Astrocyte (in vitro differentiated cells and primary cell): ENCODE measurements at regions not wholly inside any gene's neighbourhood (a gene's known extent, or its start where the extent isn't known, plus 50 kb on each side); places are given as distances from the start of the nearest gene placed in this dataset.

Experiments used
- DNase-seq: peaks from one replicate; pipeline ENCODE4 v3.0.0-alpha.2; 2010; ENCODE audit warnings: low read depth
- FAIRE-seq: peaks from 2 replicates; lab custom pipeline; 2011; peaks lifted over from hg19 to GRCh38; lab: Jason Lieb, UNC
- H2AFZ ChIP-seq: 2 replicates; pipeline ENCODE4 v1.6.0; 2012; ENCODE audit warnings: low read depth, low read length, inconsistent platforms
- H3K27ac ChIP-seq: 2 replicates; pipeline ENCODE4 v1.5.1; 2011; ENCODE audit warnings: low read depth, low read length, inconsistent platforms
- H3K27me3 ChIP-seq: 2 replicates; pipeline ENCODE4 v1.6.0; 2011; ENCODE audit warnings: low read length, inconsistent platforms; ENCODE audit not compliant: insufficient read depth
- H3K36me3 ChIP-seq: 2 replicates; pipeline ENCODE4 v1.5.1; 2011; ENCODE audit warnings: low read length, inconsistent platforms; ENCODE audit not compliant: insufficient read depth
- H3K4me1 ChIP-seq: 2 replicates; pipeline ENCODE4 v1.5.1; 2011; ENCODE audit warnings: low read length, inconsistent platforms; ENCODE audit not compliant: insufficient read depth
- H3K4me2 ChIP-seq: 2 replicates; pipeline ENCODE4 v1.6.0; 2012; ENCODE audit warnings: low read length, inconsistent platforms
- H3K4me3 ChIP-seq: 2 replicates; pipeline ENCODE4 v1.5.1; 2011; ENCODE audit warnings: low read depth, mild to moderate bottlenecking, low read length, inconsistent platforms; ENCODE audit not compliant: insufficient read depth
- H3K79me2 ChIP-seq: 2 replicates; pipeline ENCODE4 v1.6.0; 2012; ENCODE audit warnings: mild to moderate bottlenecking, low read length, inconsistent platforms; ENCODE audit not compliant: insufficient read depth
- H3K9ac ChIP-seq: 2 replicates; pipeline ENCODE4 v1.6.0; 2012; ENCODE audit warnings: mild to moderate bottlenecking, low read length, inconsistent platforms
- H3K9me3 ChIP-seq: 2 replicates; pipeline ENCODE4 v1.5.1; 2012; ENCODE audit warnings: low read depth, mild to moderate bottlenecking, low read length, inconsistent platforms; ENCODE audit not compliant: insufficient read depth
- H4K20me1 ChIP-seq: 2 replicates; pipeline ENCODE4 v1.6.0; 2012; ENCODE audit warnings: low read length, inconsistent platforms; ENCODE audit not compliant: insufficient read depth
- H3K27ac Mint-ChIP-seq: one replicate; pipeline ENCODE4 v1.8.0; 2021; ENCODE audit warnings: mild to moderate bottlenecking, mixed read lengths; ENCODE audit not compliant: unreplicated experiment
- H3K27me3 Mint-ChIP-seq: one replicate; pipeline ENCODE4 v1.8.0; 2021; ENCODE audit warnings: low read depth, mixed read lengths; ENCODE audit not compliant: unreplicated experiment
- H3K36me3 Mint-ChIP-seq: one replicate; pipeline ENCODE4 v1.8.0; 2021; ENCODE audit warnings: low read depth, mixed read lengths; ENCODE audit not compliant: unreplicated experiment
- H3K4me1 Mint-ChIP-seq: one replicate; pipeline ENCODE4 v1.8.0; 2021; ENCODE audit warnings: low read depth, mixed read lengths; ENCODE audit not compliant: unreplicated experiment
- H3K4me3 Mint-ChIP-seq: one replicate; pipeline ENCODE4 v1.8.0; 2021; ENCODE audit warnings: mild to moderate bottlenecking, moderate library complexity, mixed read lengths; ENCODE audit not compliant: unreplicated experiment
- H3K9me3 Mint-ChIP-seq: one replicate; pipeline ENCODE4 v1.8.0; 2021; ENCODE audit warnings: mild to moderate bottlenecking, mixed read lengths; ENCODE audit not compliant: unreplicated experiment
- CTCF ChIP-seq: IDR thresholded peaks from 2 replicates; pipeline ENCODE4 v1.5.1; 2011; ENCODE audit warnings: low read depth, mild to moderate bottlenecking, inconsistent platforms, low read length, moderate library complexity; ENCODE audit not compliant: insufficient read depth
- EZH2 ChIP-seq: IDR thresholded peaks from 2 replicates; pipeline ENCODE4 v1.6.1; 2012; ENCODE audit warnings: mild to moderate bottlenecking, low read length, inconsistent platforms; ENCODE audit not compliant: insufficient read depth

GRCh38 chr3:43789028-43789427 lies 98.3 kb downstream of the ABHD5 start:
- Histone ChIP-seq H3K4me2 (no peak overlapping the region), H3K4me1 (no peaks in the 10 kb centered on the region), H3K9me3 (no peaks in the 10 kb centered on the region), H2AFZ (no peak overlapping the region), H3K79me2 (no peaks in the 10 kb centered on the region), H3K27me3 (peaks cover 3% of the 10 kb centered on the region), H3K9ac (no peak overlapping the region), H3K4me3 (no peak overlapping the region), H4K20me1 (no peaks in the 10 kb centered on the region), H3K36me3 (no peaks in the 10 kb centered on the region), H3K27ac (no peak overlapping the region)
- DNase-seq, result no peak
- peaks cover 47% of the 10 kb centered on the region for H3K27me3 Mint-ChIP-seq
- H3K36me3 Mint-ChIP-seq, result no peaks in the 10 kb centered on the region
- TF ChIP-seq EZH2, result no peak
- no peak for TF ChIP-seq CTCF
- H3K9me3 Mint-ChIP-seq, result peaks cover 7% of the 10 kb centered on the region
- peaks cover 10% of the 10 kb centered on the region for H3K4me1 Mint-ChIP-seq
- H3K4me3 Mint-ChIP-seq, result no peak overlapping the region
- FAIRE-seq, result no peak
- H3K27ac Mint-ChIP-seq, result no peak overlapping the region

- Histone ChIP-seq H3K9ac (no peak overlapping the region), H3K36me3 (no peaks in the 10 kb centered on the region), H4K20me1 (no peaks in the 10 kb centered on the region), H2AFZ (no peak overlapping the region), H3K27me3 (peaks cover 3% of the 10 kb centered on the region), H3K4me1 (no peaks in the 10 kb centered on the region), H3K4me2 (no peak overlapping the region), H3K27ac (no peak overlapping the region), H3K4me3 (no peak overlapping the region), H3K9me3 (no peaks in the 10 kb centered on the region), H3K79me2 (no peaks in the 10 kb centered on the region)
- H3K27ac Mint-ChIP-seq, result no peak overlapping the region
- peaks cover 52% of the 10 kb centered on the region for H3K27me3 Mint-ChIP-seq
- DNase-seq (no peak), FAIRE-seq (no peak)
- no peak overlapping the region for H3K4me3 Mint-ChIP-seq
- peaks cover 18% of the 10 kb centered on the region for H3K4me1 Mint-ChIP-seq
- no peak for TF ChIP-seq EZH2
- no peak for TF ChIP-seq CTCF
- no peaks in the 10 kb centered on the region for H3K36me3 Mint-ChIP-seq
- H3K9me3 Mint-ChIP-seq, result peaks cover 7% of the 10 kb centered on the region
These were observed 99.3 kb downstream of the ABHD5 start for GRCh38 chr3:43790060-43790459.

GRCh38 chr3:43790476-43790875 lies 99.7 kb downstream of the ABHD5 start:
- H3K27ac Mint-ChIP-seq, result no peak overlapping the region
- Histone ChIP-seq H2AFZ (no peak overlapping the region), H3K4me1 (no peaks in the 10 kb centered on the region), H3K4me2 (no peak overlapping the region), H3K27ac (no peak overlapping the region), H4K20me1 (no peaks in the 10 kb centered on the region), H3K27me3 (peaks cover 3% of the 10 kb centered on the region), H3K36me3 (no peaks in the 10 kb centered on the region), H3K9ac (no peak overlapping the region), H3K9me3 (no peaks in the 10 kb centered on the region), H3K79me2 (no peaks in the 10 kb centered on the region), H3K4me3 (no peak overlapping the region)
- no peak for TF ChIP-seq EZH2
- no peak for TF ChIP-seq CTCF
- peaks cover 7% of the 10 kb centered on the region for H3K9me3 Mint-ChIP-seq
- peaks cover 49% of the 10 kb centered on the region for H3K27me3 Mint-ChIP-seq
- no peaks in the 10 kb centered on the region for H3K36me3 Mint-ChIP-seq
- peaks cover 18% of the 10 kb centered on the region for H3K4me1 Mint-ChIP-seq
- FAIRE-seq, result no peak
- H3K4me3 Mint-ChIP-seq, result no peak overlapping the region
- no peak for DNase-seq
